ENCODE measurements at regions not wholly inside any gene's neighbourhood (a gene's known extent, or its start where the extent isn't known, plus 50 kb on each side); places are given as distances from the start of the nearest gene placed in this dataset.

DNA sequence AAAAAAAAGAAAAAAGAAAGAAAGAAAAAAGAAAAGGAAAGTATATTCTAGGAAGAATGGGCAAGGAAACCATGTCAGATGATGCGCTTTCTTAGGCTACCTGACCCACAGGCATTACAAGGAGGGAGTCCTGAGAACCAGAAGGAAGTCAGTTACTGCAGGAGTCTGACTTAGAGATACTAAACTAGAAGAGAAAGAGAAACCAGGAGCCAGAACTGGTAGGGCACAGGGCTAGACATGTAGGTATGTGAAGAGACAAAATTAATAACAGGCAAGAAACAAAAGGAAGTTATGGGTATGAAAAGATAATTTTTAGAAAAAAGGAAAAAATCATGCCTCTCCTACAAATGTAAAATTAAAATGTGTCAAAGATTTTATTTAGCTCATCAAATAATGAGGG, 63.3 kb upstream of the LRRN1 start:
- TF ChIP-seq EP300 (IDR thresholded peaks at IDR 0.05) (no peak), POLR2AphosphoS5 (IDR thresholded peaks at IDR 0.05) (no peak)
- TF ChIP-seq, protein P1, sequence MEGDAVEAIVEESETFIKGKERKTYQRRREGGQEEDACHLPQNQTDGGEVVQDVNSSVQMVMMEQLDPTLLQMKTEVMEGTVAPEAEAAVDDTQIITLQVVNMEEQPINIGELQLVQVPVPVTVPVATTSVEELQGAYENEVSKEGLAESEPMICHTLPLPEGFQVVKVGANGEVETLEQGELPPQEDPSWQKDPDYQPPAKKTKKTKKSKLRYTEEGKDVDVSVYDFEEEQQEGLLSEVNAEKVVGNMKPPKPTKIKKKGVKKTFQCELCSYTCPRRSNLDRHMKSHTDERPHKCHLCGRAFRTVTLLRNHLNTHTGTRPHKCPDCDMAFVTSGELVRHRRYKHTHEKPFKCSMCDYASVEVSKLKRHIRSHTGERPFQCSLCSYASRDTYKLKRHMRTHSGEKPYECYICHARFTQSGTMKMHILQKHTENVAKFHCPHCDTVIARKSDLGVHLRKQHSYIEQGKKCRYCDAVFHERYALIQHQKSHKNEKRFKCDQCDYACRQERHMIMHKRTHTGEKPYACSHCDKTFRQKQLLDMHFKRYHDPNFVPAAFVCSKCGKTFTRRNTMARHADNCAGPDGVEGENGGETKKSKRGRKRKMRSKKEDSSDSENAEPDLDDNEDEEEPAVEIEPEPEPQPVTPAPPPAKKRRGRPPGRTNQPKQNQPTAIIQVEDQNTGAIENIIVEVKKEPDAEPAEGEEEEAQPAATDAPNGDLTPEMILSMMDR (IDR thresholded peaks at IDR 0.05), result no peak
